ENCODE measurements at regions not wholly inside any gene's neighbourhood (a gene's known extent, or its start where the extent isn't known, plus 50 kb on each side); places are given as distances from the start of the nearest gene placed in this dataset.

- TF ChIP-seq CTCF (conservative IDR thresholded peaks at IDR 0.05; ENCODE audit: low read depth, low read length), result no peak
- DNase-seq (ENCODE audit: low read depth), result no peak
- H3K4me3 ChIP-seq (ENCODE audit: low read length), result no peak overlapping the region
Measured at GRCh38 chr2:200736646-200737274, 75.0 kb upstream of the BZW1 start.

GRCh38 chr2:200737585-200737984 lies 74.1 kb upstream of the BZW1 start:
- no peak overlapping the region for H3K4me3 ChIP-seq (ENCODE audit: low read length)
- no peak for TF ChIP-seq CTCF (conservative IDR thresholded peaks at IDR 0.05; ENCODE audit: low read depth, low read length)
- no peak for DNase-seq (ENCODE audit: low read depth)

GRCh38 chr2:200738590-200738989 lies 73.1 kb upstream of the BZW1 start:
- no peak for TF ChIP-seq CTCF (conservative IDR thresholded peaks at IDR 0.05; ENCODE audit: low read depth, low read length)
- H3K4me3 ChIP-seq (ENCODE audit: low read length), result no peak overlapping the region
- DNase-seq (ENCODE audit: low read depth), result no peak

GRCh38 chr2:200740907-200741306 lies 70.8 kb upstream of the BZW1 start:
- H3K4me3 ChIP-seq (ENCODE audit: low read length), result no peak overlapping the region
- TF ChIP-seq CTCF (conservative IDR thresholded peaks at IDR 0.05; ENCODE audit: low read depth, low read length), result no peak
- DNase-seq (ENCODE audit: low read depth), result no peak

- TF ChIP-seq CTCF (conservative IDR thresholded peaks at IDR 0.05; ENCODE audit: low read depth, low read length), result no peak
- no peak overlapping the region for H3K4me3 ChIP-seq (ENCODE audit: low read length)
- no peak for DNase-seq (ENCODE audit: low read depth)
Measured at GRCh38 chr2:200741468-200742202, 70.1 kb upstream of the BZW1 start.

- DNase-seq (ENCODE audit: low read depth), result no peak
- no peak overlapping the region for H3K4me3 ChIP-seq (ENCODE audit: low read length)
- TF ChIP-seq CTCF (conservative IDR thresholded peaks at IDR 0.05; ENCODE audit: low read depth, low read length), result no peak
Measured at GRCh38 chr2:200742426-200742825, 69.3 kb upstream of the BZW1 start.

Data from retinal pigment epithelial cell (primary cell).